ENCODE measurements at regions not wholly inside any gene's neighbourhood (a gene's known extent, or its start where the extent isn't known, plus 50 kb on each side); places are given as distances from the start of the nearest gene placed in this dataset.

- Histone ChIP-seq H3K9me3 (no peaks in the 10 kb centered on the region), H3K36me3 (no peaks in the 10 kb centered on the region), H3K27ac (no peak overlapping the region), H3K9ac (ENCODE audit: low read depth in 2 of 2, low read length in 2 of 2) (no peak overlapping the region), H3K4me3 (no peak overlapping the region), H3K4me1 (no peaks in the 10 kb centered on the region), H3K27me3 (no peaks in the 10 kb centered on the region)
- no peak for TF ChIP-seq CTCF (IDR thresholded peaks at IDR 0.05)
- intact Hi-C loops (cut with DNase I): no loop called here
- DNase-seq: no peak
Observed at GRCh38 chr5:2224689-2225088, 342.0 kb upstream of the IRX4 start.

- Histone ChIP-seq H3K9ac (ENCODE audit: low read depth in 2 of 2, low read length in 2 of 2) (no peak overlapping the region), H3K27me3 (no peaks in the 10 kb centered on the region), H3K36me3 (no peaks in the 10 kb centered on the region), H3K4me3 (no peak overlapping the region), H3K27ac (no peak overlapping the region), H3K4me1 (no peaks in the 10 kb centered on the region), H3K9me3 (no peaks in the 10 kb centered on the region)
- no peak for DNase-seq
- intact Hi-C loops (cut with DNase I): no loop called here
- no peak for TF ChIP-seq CTCF (IDR thresholded peaks at IDR 0.05)
Observed at GRCh38 chr5:2223303-2223702, 340.6 kb upstream of the IRX4 start.

DNA sequence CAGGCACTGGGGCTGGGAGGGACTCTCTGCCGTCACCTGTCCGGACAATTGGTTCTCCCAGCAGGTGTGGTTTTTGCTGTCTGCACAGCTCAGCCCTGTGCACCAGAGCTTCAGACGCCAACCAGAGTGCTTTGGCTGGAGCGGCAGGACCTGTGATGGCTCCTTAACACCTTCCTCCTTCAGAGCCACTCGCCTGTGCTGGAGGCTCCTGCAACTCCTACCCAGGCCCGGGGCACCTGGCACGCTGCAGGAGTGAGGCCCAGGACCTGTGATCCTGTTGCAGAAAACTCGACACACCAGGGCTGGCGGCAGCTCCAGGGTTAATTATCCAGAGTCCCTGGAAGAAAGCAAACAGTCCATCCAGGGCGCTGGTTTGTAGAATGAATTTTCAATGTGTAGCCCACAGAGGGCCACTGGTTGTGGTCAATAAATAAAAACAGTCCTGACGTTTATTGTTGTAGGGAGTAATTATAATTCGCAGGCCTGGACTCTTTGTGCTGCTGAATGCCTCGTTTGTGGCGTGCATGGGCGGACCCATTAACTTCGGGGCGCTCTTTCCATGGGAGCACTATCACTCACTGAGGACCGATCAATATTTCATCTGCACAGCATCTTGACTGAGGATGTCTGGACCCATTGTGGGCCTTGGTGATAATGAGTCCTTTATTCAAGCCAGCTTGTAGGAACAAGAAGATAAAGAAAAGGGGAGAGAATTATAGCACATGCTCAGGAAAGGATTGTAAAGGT lies 339.7 kb upstream of the IRX4 start:
- Histone ChIP-seq H3K27me3 (no peaks in the 10 kb centered on the region), H3K4me1 (no peaks in the 10 kb centered on the region), H3K36me3 (no peaks in the 10 kb centered on the region), H3K9ac (ENCODE audit: low read depth in 2 of 2, low read length in 2 of 2) (no peak overlapping the region), H3K27ac (no peak overlapping the region), H3K4me3 (no peak overlapping the region), H3K9me3 (no peaks in the 10 kb centered on the region)
- intact Hi-C loops (cut with DNase I): no loop called here
- no peak for TF ChIP-seq CTCF (IDR thresholded peaks at IDR 0.05)
- no peak for DNase-seq

DNA sequence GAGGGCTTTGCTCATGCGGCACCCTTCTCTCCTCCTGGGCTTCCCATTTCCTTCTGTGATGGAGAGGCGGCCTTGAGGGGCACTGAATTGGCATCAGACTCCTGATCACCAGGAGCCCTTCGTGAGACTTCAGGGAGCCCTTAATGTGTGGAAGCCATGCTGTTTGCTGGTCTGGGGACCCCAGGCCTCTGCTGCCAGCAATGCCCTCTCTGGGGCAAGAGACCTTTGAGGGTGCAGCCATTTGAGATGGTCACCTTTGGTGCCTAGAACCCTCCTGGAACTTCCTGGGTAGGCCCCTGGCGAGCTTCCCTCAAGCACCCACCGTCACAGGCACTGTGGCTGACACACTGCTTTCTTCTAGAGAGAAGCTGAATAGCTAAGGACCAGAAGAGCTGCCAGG lies 338.7 kb upstream of the IRX4 start:
- intact Hi-C loops (cut with DNase I): no loop called here
- H3K36me3 ChIP-seq: no peaks in the 10 kb centered on the region
- no peak for TF ChIP-seq CTCF (IDR thresholded peaks at IDR 0.05)
- H3K9me3 ChIP-seq: no peaks in the 10 kb centered on the region
- H3K27ac ChIP-seq: no peak overlapping the region
- no peak for DNase-seq
- H3K4me1 ChIP-seq: no peaks in the 10 kb centered on the region
- H3K4me3 ChIP-seq: no peak overlapping the region
- no peaks in the 10 kb centered on the region for H3K27me3 ChIP-seq
- no peak overlapping the region for H3K9ac ChIP-seq (ENCODE audit: low read depth in 2 of 2, low read length in 2 of 2)

- Histone ChIP-seq H3K4me3 (no peak overlapping the region), H3K27ac (no peak overlapping the region), H3K9ac (ENCODE audit: low read depth in 2 of 2, low read length in 2 of 2) (no peak overlapping the region), H3K4me1 (no peaks in the 10 kb centered on the region), H3K9me3 (no peaks in the 10 kb centered on the region), H3K27me3 (no peaks in the 10 kb centered on the region), H3K36me3 (no peaks in the 10 kb centered on the region)
- intact Hi-C loops (cut with DNase I): no loop called here
- DNase-seq: no peak
- no peak for TF ChIP-seq CTCF (IDR thresholded peaks at IDR 0.05)
Observed at GRCh38 chr5:2220741-2221140, 338.0 kb upstream of the IRX4 start.

Data from colonic mucosa (tissue), 4 donors.